HG03469 (cell line): ENCODE measurements at regions not wholly inside any gene's neighbourhood (a gene's known extent, or its start where the extent isn't known, plus 50 kb on each side); places are given as distances from the start of the nearest gene placed in this dataset.
A peak's percentile ranks its signal among the peaks of the same experiment; 100 is the strongest.
"Not testable (repeated sequence)": the region's sequence is repeated elsewhere in the genome, so short reads cannot be mapped to it uniquely, and the experiment has no call there.

Experiments used
- ATAC-seq: cut with Tn5 transposase; IDR thresholded peaks from one replicate; pipeline ENCODE4 v1.9.1; 2021; ENCODE audit warnings: mild to moderate bottlenecking, moderate library complexity, moderate number of reproducible peaks; ENCODE audit not compliant: unreplicated experiment

- peak; percentile 95 for ATAC-seq
These were observed 240.8 kb upstream of the DDX53 start for GRCh38 chrX:22758807-22759481.

GRCh38 chrX:22760513-22761057 lies 239.2 kb upstream of the DDX53 start:
- no peak for ATAC-seq

- ATAC-seq: no peak
These were observed 211.5 kb upstream of the DDX53 start for GRCh38 chrX:22788221-22788620.

- no peak for ATAC-seq
These were observed 204.1 kb upstream of the DDX53 start for GRCh38 chrX:22795671-22796070.

- no peak for ATAC-seq
These were observed 199.4 kb upstream of the DDX53 start for GRCh38 chrX:22800360-22800759.

GRCh38 chrX:22800806-22801205 lies 199.0 kb upstream of the DDX53 start:
- no peak for ATAC-seq

GRCh38 chrX:22803353-22803752 lies 196.4 kb upstream of the DDX53 start:
- no peak for ATAC-seq

- no peak for ATAC-seq
These were observed 188.9 kb upstream of the DDX53 start for GRCh38 chrX:22810876-22811275.

- ATAC-seq: no peak
These were observed 181.7 kb upstream of the DDX53 start for GRCh38 chrX:22818061-22818460.

- no peak for ATAC-seq
These were observed 144.1 kb upstream of the DDX53 start for GRCh38 chrX:22855693-22856092.

- ATAC-seq: no peak
These were observed 140.1 kb upstream of the DDX53 start for GRCh38 chrX:22859642-22860041.

GRCh38 chrX:22866801-22867200 lies 133.0 kb upstream of the DDX53 start:
- ATAC-seq: not testable (repeated sequence)

- ATAC-seq: no peak
These were observed 117.2 kb upstream of the DDX53 start for GRCh38 chrX:22882543-22882942.

GRCh38 chrX:22889819-22890218 lies 109.9 kb upstream of the DDX53 start:
- no peak for ATAC-seq

GRCh38 chrX:22912616-22913015 lies 87.1 kb upstream of the DDX53 start:
- ATAC-seq: no peak

- no peak for ATAC-seq
These were observed 76.8 kb upstream of the DDX53 start for GRCh38 chrX:22922961-22923360.

GRCh38 chrX:22934640-22935039 lies 65.1 kb upstream of the DDX53 start:
- no peak for ATAC-seq

GRCh38 chrX:22944945-22945344 lies 54.8 kb upstream of the DDX53 start:
- ATAC-seq: no peak
